IMR-90 (cell line): ENCODE measurements at regions not wholly inside any gene's neighbourhood (a gene's known extent, or its start where the extent isn't known, plus 50 kb on each side); places are given as distances from the start of the nearest gene placed in this dataset.

Source experiments
- ATAC-seq: fragments of 200-7000 bp; cut with Tn5 transposase; 2 replicates; pipeline ENCODE4 v1.9.1; 2020; ENCODE audit warnings: low read depth, mild to moderate bottlenecking, moderate library complexity
- BruUV-seq: library from RNA; stranded (reverse); fragments of 400-500 nt; replicated peaks from 2 replicates; lab custom pipeline; 2021; lab: Mats Ljungman, UMichigan
- CTCF ChIA-PET: fragments of 300-600 bp; formaldehyde crosslinking; extraction: SDS; loops from one replicate; lab custom pipeline; 2021; ENCODE audit warnings: antibody characterized with exemption; lab: Yijun Ruan, JAX
- POLR2A ChIA-PET: fragments of 300-600 bp; sonication (Branson Sonifier 250); formaldehyde crosslinking; loops from one replicate; lab custom pipeline; 2022; ENCODE audit warnings: antibody characterized with exemption; ENCODE audit not compliant: unreplicated experiment; lab: Charles Lee
- DNase-seq: peaks from one replicate; pipeline ENCODE4 v3.0.0; 2013
- H2AFZ ChIP-seq: replicated peaks from 2 replicates; pipeline ENCODE3; 2013; ENCODE audit warnings: low read length, mild to moderate bottlenecking; ENCODE audit not compliant: poor library complexity
- H2AK5ac ChIP-seq: 2 replicates; pipeline ENCODE4 v1.6.1; 2013; ENCODE audit warnings: low read depth, low read length, inconsistent platforms
- H2AK9ac ChIP-seq: replicated peaks from 2 replicates; pipeline ENCODE3; 2013; ENCODE audit warnings: mild to moderate bottlenecking, low read depth, low read length, moderate library complexity; ENCODE audit not compliant: poor library complexity
- H2BK120ac ChIP-seq: 2 replicates; pipeline ENCODE4 v1.6.1; 2013; ENCODE audit warnings: low read depth, low read length, inconsistent platforms
- H2BK15ac ChIP-seq: 3 replicates; pipeline ENCODE4 v1.6.1; 2013; ENCODE audit warnings: low read depth, low read length, inconsistent platforms
- H2BK20ac ChIP-seq: 2 replicates; pipeline ENCODE4 v1.6.1; 2013; ENCODE audit warnings: low read depth, mild to moderate bottlenecking, inconsistent platforms, low read length, moderate library complexity
- H2BK5ac ChIP-seq: 2 replicates; pipeline ENCODE4 v1.6.1; 2013; ENCODE audit warnings: mild to moderate bottlenecking, low read depth, low read length, inconsistent platforms; ENCODE audit not compliant: poor library complexity, severe bottlenecking
- H3K14ac ChIP-seq: replicated peaks from 2 replicates; pipeline ENCODE4 v1.6.1; 2013; ENCODE audit warnings: low read depth, low read length, inconsistent platforms
- H3K18ac ChIP-seq: 2 replicates; pipeline ENCODE4 v1.6.1; 2013; ENCODE audit warnings: low read depth, low read length, control low read depth
- H3K23ac ChIP-seq: 2 replicates; pipeline ENCODE4 v1.6.1; 2013; ENCODE audit warnings: low read depth, low read length, inconsistent platforms
- H3K27ac ChIP-seq: 2 replicates; pipeline ENCODE4 v1.5.1; 2013; ENCODE audit warnings: mild to moderate bottlenecking, control low read depth, low read length; ENCODE audit not compliant: insufficient read depth
- H3K27me3 ChIP-seq: 2 replicates; pipeline ENCODE4 v1.6.1; 2013; ENCODE audit warnings: low read length; ENCODE audit not compliant: control insufficient read depth, insufficient read depth
- H3K36me3 ChIP-seq: 2 replicates; pipeline ENCODE4 v1.6.1; 2013; ENCODE audit warnings: low read length, mixed read lengths; ENCODE audit not compliant: control insufficient read depth, insufficient read depth
- H3K4ac ChIP-seq: 2 replicates; pipeline ENCODE4 v1.6.1; 2013; ENCODE audit warnings: low read depth, low read length, inconsistent platforms
- H3K4me1 ChIP-seq: 2 replicates; pipeline ENCODE4 v1.6.1; 2013; ENCODE audit warnings: low read length, mixed read lengths; ENCODE audit not compliant: control insufficient read depth, insufficient read depth
- H3K4me2 ChIP-seq: 2 replicates; pipeline ENCODE4 v1.6.1; 2013; ENCODE audit warnings: low read depth, mild to moderate bottlenecking, control low read depth, low read length, moderate library complexity
- H3K4me3 ChIP-seq: 2 replicates; pipeline ENCODE4 v1.5.1; 2013; ENCODE audit warnings: low read depth, mild to moderate bottlenecking, control low read depth, low read length, moderate library complexity; ENCODE audit not compliant: insufficient read depth
- H3K56ac ChIP-seq: 2 replicates; pipeline ENCODE4 v1.6.1; 2013; ENCODE audit warnings: low read length, inconsistent platforms; ENCODE audit not compliant: insufficient read depth; ENCODE audit errors: extremely low read depth
- H3K79me1 ChIP-seq, 2 experiments: 2 replicates each; pipeline ENCODE4 v1.6.1; 2013; ENCODE audit warnings: low read length in 2 of 2, inconsistent platforms in 1 of 2, low read depth in 1 of 2
- H3K9ac ChIP-seq: 2 replicates; pipeline ENCODE4 v1.6.1; 2013; ENCODE audit warnings: low read depth, low read length, control low read depth
- H3K9me1 ChIP-seq: 2 replicates; pipeline ENCODE4 v1.6.1; 2013; ENCODE audit warnings: low read length, inconsistent platforms; ENCODE audit not compliant: insufficient read depth
- H3K9me3 ChIP-seq: 2 replicates; pipeline ENCODE4 v1.6.1; 2013; ENCODE audit warnings: low read length; ENCODE audit not compliant: control insufficient read depth, insufficient read depth
- H4K20me1 ChIP-seq: 2 replicates; pipeline ENCODE4 v1.6.1; 2013; ENCODE audit warnings: low read length, inconsistent platforms; ENCODE audit not compliant: insufficient read depth
- H4K5ac ChIP-seq: 2 replicates; pipeline ENCODE4 v1.6.1; 2013; ENCODE audit warnings: mild to moderate bottlenecking, low read depth, low read length, control low read depth
- H4K8ac ChIP-seq, 2 experiments: 2 replicates each; pipeline ENCODE4 v1.6.1; 2013; ENCODE audit warnings: low read depth in 2 of 2, low read length in 2 of 2, control low read depth in 1 of 2, inconsistent platforms in 1 of 2
- H4K91ac ChIP-seq: 2 replicates; pipeline ENCODE4 v1.6.1; 2013; ENCODE audit warnings: low read depth, low read length, inconsistent platforms; ENCODE audit not compliant: insufficient read depth
- CEBPB ChIP-seq: IDR thresholded peaks from 2 replicates; pipeline ENCODE4 v1.6.1; 2012; ENCODE audit warnings: low read depth, low read length, improper control_type of control experiment
- MAZ ChIP-seq: IDR thresholded peaks from 2 replicates; pipeline ENCODE4 v1.6.1; 2012; ENCODE audit warnings: low read depth, mild to moderate bottlenecking, low read length, improper control_type of control experiment, moderate library complexity, borderline replicate concordance
- WGBS, 2 experiments: methylation state at CpG; one replicate each; pipeline versions ENCODE4 v1.1.5 to v1.1.7; 2013; ENCODE audit warnings: missing lambda C conversion rate in 2 of 2; ENCODE audit not compliant: insufficient read length in 1 of 2; ENCODE audit errors: extremely low coverage in 2 of 2; 5-methylcytosine and 5-hydroxymethylcytosine counted together
- dilution Hi-C: fragments of 300-500 bp; cut with HindIII; formaldehyde crosslinking; loops from one replicate; pipeline ENCODE4 v1.14.3; 2018; ENCODE audit warnings: low sequenced_read_pairs; ENCODE audit not compliant: unreplicated experiment
- in situ Hi-C: fragments of 300-500 bp; cut with MboI; formaldehyde crosslinking; loops from 3 replicates; pipeline ENCODE4 v1.14.3; 2019; ENCODE audit warnings: low sequenced_read_pairs, inconsistent platforms, mixed read lengths
- intact Hi-C: fragments of 100-400 bp; cut with micrococcal nuclease; formaldehyde crosslinking; loops from 2 replicates; pipeline ENCODE4 v1.10.0; 2022

DNA sequence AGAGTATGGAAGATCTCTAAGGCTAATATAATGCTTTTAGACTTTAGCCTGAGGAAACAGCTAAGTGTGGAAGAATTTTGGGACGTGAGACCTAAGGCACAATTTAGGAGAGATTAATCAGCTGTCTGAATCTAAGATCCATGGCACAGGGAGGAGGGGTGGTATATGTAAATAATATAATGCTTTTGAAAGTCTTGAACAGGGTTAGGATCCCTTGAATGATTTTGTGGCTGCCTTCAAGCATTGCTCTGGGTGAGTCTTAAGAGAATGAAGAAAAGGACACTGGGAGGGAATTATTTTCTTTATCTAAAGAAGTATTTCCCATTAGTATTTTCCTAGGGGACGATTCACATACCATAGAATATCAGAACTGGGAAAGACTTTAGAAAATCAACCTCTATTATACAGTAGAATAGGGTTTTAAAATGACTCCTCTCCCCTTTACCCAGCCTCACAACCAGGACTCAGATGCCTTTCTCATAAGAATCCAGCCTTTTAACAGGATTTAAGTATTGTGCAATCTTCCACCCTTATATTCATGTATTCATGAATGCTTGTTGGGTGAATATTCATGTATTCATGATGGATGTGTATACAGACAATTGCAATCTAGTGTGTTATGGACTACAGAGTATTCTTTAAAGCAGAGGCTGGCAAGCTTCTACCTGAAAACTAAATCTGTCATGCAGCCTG lies 664.2 kb upstream of the CPEB2 start:
- intact Hi-C loops (no loop called here), dilution Hi-C loops (no loop called here), in situ Hi-C loops (no loop called here)
- Histone ChIP-seq H3K56ac (no peak overlapping the region), H4K20me1 (no peaks in the 10 kb centered on the region), H3K9me1 (no peaks in the 10 kb centered on the region), H4K5ac (no peak overlapping the region), H3K23ac (no peak overlapping the region), H4K8ac (no peak overlapping the region), H3K4ac (no peak overlapping the region), H3K9me3 (no peaks in the 10 kb centered on the region), H4K91ac (no peak overlapping the region), H3K18ac (no peak overlapping the region), H3K4me3 (no peak overlapping the region), H2AFZ (no peak overlapping the region), H3K27ac (no peak overlapping the region), H3K27me3 (no peaks in the 10 kb centered on the region; the same call in 1 of the 2 replicates), H2BK120ac (no peak overlapping the region), H3K4me1 (no peaks in the 10 kb centered on the region), H3K9ac (no peak overlapping the region), H2BK15ac (no peak overlapping the region), H2AK9ac (no peak overlapping the region), H3K79me1 (no peaks in the 10 kb centered on the region), H3K4me2 (no peak overlapping the region), H2AK5ac (no peak overlapping the region), H2BK5ac (no peak overlapping the region), H3K14ac (no peak overlapping the region), H3K36me3 (no peaks in the 10 kb centered on the region), H2BK20ac (no peak overlapping the region)
- ChIA-PET POLR2A (no interaction called here), CTCF (no interaction called here)
- ATAC-seq (peak; percentile 32; the same call in 1 of the 2 replicates), DNase-seq (peak; percentile 15)
- WGBS, 2 experiments, result no CpG with 5 or more reads among the region's 2 CpGs
- BruUV-seq, result no TSS peak
- TF ChIP-seq MAZ (no peak), CEBPB (peak; percentile 91)
